Globus pallidus (tissue), 1 donor: ENCODE measurements at regions not wholly inside any gene's neighbourhood (a gene's known extent, or its start where the extent isn't known, plus 50 kb on each side); places are given as distances from the start of the nearest gene placed in this dataset.

Source experiments
- DNase-seq: peaks from one replicate; pipeline ENCODE4 v3.0.0-alpha.2; 2015; ENCODE audit warnings: low spot score

DNA sequence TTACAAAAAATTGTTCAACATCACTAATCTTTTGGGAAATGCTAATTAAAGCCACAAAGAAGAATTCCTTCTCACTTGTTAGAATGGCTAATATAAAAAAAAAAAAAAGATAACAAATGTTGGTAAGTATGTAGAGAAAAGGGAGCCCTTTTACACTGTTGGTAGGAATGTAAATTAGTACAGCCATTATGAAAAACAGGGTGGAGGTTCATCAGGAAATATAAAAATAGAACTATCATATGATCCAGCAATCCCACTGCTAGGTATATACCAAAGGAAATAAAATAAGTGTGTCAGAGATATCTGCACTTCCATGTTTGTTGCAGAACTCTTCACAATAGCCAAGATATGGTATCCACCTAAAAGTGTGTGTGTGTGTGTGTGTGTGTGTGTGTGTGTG lies 83.5 kb upstream of the RGMB start:
- no peak for DNase-seq

GRCh38 chr5:98694902-98695301 lies 78.6 kb upstream of the RGMB start:
- no peak for DNase-seq

- no peak for DNase-seq
Observed at GRCh38 chr5:98698359-98698758, 75.1 kb upstream of the RGMB start.

DNA sequence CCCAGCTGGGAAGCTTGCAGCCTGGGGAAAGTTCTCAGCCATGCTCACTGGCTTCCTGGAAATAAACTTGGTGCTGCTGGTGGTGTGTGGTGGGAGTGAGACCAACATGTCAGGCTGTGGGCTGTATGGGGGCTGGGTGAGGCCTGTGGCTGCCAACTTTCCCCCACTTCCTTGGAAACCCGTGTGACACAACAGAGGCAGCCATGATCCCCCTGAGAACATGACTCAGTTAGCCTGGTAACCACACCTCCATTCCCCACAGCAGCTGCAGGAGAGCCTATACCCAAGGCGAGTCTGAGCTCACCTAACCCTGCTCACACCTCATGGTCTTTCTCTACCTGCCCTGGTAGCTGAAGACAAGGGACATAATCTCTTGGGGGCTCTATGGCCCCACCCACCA lies 72.7 kb upstream of the RGMB start:
- DNase-seq, result no peak

GRCh38 chr5:98705841-98706240 lies 67.6 kb upstream of the RGMB start:
- DNase-seq, result no peak

- DNase-seq, result no peak
Observed at GRCh38 chr5:98709681-98710080, 63.8 kb upstream of the RGMB start.

- no peak for DNase-seq
Observed at GRCh38 chr5:98713027-98713426, 60.4 kb upstream of the RGMB start.

DNA sequence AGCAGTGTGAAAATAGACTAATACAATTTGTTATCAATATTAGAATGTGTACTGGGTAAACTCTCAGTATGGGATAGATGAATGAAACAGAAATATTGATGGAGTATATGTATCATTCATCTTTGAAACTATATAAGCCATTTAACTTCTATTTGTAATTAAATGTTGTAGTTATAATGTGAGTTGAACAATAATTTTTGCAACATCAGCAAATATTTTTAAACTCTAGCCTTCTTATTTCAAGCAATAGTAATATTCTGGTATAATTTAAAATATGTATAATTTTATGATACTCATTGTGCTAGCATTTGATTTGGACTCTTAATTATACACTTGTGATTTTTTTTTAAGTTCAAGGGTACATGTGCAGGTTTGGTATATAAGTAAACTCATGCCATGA lies 59.6 kb upstream of the RGMB start:
- no peak for DNase-seq

- DNase-seq, result no peak
Observed at GRCh38 chr5:98714710-98715288, 58.7 kb upstream of the RGMB start.

DNA sequence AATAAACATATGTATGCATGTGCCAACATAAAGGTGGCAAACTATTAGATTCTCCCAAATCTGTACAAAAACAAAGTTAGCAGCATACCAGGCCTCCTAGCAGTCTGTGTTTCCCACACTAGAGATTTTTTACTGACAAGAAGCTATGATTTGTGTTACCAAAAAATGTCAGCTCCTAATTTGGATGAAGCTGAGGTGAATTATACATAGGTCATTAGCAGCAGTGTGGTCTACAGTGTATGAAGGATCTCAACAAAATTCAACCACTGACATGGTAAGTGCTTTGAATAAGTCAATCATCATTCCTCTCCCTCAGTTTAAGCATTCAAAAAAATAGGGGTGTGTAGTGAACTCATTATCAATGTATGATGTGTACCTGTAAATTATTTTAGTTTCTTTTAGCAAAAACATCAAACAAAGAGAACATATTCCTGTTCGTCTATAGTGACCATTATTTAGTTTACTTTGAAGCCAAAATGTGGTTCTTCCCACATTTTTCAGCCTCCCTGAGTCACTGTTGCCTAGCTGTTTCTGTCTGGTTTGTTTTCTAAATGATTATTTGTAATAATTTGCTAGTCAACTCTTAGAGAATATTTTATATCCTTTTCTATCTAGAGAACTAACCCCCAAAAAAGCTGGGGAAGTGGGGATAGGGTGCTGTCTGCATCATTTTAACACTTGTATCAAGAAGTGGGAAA lies 52.1 kb upstream of the RGMB start:
- no peak for DNase-seq

DNA sequence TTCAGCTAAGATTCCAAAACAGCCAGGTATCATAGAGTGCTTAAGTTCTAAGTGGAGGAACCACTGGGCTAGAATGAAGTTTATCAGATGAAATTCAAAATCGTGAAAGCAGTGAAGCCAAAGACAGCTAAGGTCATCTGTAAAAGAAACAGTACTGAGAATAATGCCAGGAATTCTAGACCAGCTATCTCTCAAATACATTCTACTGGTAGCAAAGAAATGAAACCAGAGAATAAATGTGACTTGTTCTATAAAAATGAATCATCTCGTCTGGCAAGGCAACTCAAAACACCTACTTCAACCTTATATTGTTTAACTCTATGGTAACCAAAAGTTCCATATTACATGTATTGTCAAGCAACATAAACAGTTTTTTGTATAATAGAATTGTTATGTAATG lies 51.3 kb upstream of the RGMB start:
- no peak for DNase-seq

DNA sequence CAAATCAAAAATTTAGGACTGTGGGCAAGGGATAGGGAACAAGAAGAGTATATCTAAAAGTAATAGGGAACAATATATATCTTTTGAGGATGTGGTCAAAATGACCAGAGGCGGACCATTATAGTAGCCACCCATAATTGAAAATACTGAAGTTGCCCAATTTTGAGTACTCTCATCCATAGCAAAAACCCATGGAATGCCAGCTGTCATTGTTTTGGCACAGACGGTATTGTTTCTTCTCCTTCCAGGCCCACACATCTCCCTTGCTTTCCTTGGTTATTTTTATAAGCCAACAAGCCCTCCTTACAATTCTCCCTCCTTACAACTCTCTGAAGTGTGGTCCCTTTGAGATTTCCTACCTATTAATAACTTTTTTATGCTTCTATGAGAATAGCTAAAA lies 50.4 kb upstream of the RGMB start:
- no peak for DNase-seq
